HG03025 (cell line): ENCODE measurements at regions not wholly inside any gene's neighbourhood (a gene's known extent, or its start where the extent isn't known, plus 50 kb on each side); places are given as distances from the start of the nearest gene placed in this dataset.
"Not testable (repeated sequence)": the region's sequence is repeated elsewhere in the genome, so short reads cannot be mapped to it uniquely, and the experiment has no call there.

Experiments used
- ATAC-seq: cut with Tn5 transposase; IDR thresholded peaks from one replicate; pipeline ENCODE4 v1.9.1; 2021; ENCODE audit warnings: mild to moderate bottlenecking, moderate library complexity; ENCODE audit not compliant: unreplicated experiment, low FRiP score

- no peak for ATAC-seq
Observed at GRCh38 chr5:175351126-175351525, 92.9 kb downstream of the DRD1 start.

GRCh38 chr5:175347931-175348330 is 96.1 kb downstream of the DRD1 start:
- ATAC-seq: no peak

- ATAC-seq: no peak
Observed at GRCh38 chr5:175347027-175347426, 97.0 kb downstream of the DRD1 start.

GRCh38 chr5:175344331-175345195 is 99.4 kb downstream of the DRD1 start:
- ATAC-seq: no peak

GRCh38 chr5:175343308-175343707 is 100.7 kb downstream of the DRD1 start:
- ATAC-seq: no peak

DNA sequence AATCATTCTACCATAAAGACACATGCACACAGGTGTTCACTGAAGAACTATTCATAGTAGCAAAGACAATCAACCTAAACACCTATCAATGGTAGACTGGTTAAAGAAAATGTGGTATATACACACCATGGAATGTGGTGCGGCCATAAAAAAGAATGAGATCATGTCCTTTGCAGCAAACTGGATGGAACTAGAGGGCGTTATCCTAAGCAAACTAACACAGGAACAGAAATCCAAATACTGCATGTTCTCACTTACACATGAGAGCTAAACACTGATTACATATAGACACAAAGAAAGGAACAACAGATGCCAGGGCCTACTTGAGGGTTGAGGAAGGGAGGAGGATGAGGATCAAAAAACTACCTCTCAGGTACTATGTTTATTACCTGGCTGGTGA is 103.8 kb downstream of the DRD1 start:
- ATAC-seq: no peak

- ATAC-seq: no peak
Observed at GRCh38 chr5:175337680-175338079, 106.3 kb downstream of the DRD1 start.

DNA sequence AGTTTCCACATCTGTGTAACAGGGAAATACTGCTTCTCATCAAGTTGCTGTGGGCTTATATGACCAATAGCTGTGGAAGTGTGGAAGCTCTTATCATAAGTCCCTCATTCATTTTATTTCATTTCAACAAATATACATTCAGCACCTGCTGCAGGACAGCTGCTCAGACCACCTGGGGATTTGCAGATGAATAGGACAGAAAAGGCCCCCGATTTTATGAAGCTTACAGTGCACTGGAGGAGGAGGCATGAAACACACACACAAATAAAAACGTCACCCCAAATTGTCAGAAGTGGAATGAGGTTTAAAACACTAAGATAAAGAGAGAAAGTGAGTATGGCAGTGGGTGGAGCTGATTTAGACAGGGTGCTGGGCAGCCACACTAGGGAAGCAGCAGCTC is 107.2 kb downstream of the DRD1 start:
- ATAC-seq: no peak

DNA sequence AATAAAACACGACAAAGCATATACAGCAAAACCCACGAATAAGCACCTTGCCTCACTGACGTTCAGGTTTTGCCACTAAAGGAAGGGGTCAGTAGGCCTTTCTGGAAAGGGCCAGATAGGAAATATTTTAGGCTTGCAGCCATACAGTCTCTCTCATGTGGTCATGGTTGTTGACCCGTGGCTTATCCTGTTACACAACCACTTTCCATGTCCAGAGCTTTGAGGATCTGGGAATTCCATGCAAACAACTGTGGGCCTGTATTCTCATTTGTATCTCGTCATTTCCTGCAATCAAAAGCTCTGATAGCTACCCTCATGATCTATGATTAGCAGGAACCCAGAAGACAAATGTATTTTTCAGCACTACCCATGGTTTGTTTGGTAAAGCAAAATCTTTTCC is 108.3 kb downstream of the DRD1 start:
- no peak for ATAC-seq

- not testable (repeated sequence) for ATAC-seq
Observed at GRCh38 chr5:175331173-175332036, 112.6 kb downstream of the DRD1 start.

DNA sequence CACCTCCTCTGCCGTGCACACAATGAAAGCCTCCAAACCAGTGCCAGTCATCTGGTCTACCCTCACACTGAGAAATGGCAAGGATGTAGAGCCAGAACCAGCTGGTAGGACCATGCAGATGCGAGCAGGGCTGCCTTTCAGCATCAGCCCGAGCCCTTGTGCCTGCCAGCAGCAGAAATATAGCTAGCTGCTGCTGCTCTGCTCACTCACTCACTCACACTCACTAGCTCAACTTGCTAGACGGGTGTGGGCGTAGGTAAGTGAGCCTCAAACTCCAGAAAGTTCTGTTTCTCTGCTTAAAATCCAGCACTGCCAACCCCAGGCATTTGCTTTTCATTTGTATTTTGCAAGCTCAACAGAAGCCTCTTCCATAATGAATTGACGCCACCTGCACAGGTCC is 114.0 kb downstream of the DRD1 start:
- no peak for ATAC-seq

GRCh38 chr5:175328687-175329086 is 115.3 kb downstream of the DRD1 start:
- ATAC-seq: no peak

DNA sequence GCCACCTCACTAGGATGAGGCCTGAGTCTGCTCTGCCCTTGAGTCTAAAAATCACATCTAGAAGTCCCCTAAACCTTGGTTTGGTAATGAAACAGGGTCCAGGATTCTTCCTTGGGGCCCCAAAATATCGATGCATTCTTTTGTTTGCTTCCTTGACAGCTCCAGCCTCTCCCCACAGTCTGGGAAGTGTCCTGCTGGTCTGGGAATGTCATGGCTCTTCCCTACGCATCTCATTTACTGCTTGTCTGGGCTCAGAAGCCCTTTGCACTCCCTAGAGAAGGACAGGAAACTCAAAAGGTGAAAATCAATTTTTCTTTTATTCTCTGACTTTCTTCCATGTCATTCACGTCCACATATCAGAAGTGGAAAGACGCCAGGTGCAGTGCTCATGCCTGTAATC is 115.8 kb downstream of the DRD1 start:
- ATAC-seq: no peak

- ATAC-seq: no peak
Observed at GRCh38 chr5:175325681-175326080, 118.3 kb downstream of the DRD1 start.

GRCh38 chr5:175321927-175322532 is 122.0 kb downstream of the DRD1 start:
- no peak for ATAC-seq

- no peak for ATAC-seq
Observed at GRCh38 chr5:175319199-175319598, 124.8 kb downstream of the DRD1 start.

DNA sequence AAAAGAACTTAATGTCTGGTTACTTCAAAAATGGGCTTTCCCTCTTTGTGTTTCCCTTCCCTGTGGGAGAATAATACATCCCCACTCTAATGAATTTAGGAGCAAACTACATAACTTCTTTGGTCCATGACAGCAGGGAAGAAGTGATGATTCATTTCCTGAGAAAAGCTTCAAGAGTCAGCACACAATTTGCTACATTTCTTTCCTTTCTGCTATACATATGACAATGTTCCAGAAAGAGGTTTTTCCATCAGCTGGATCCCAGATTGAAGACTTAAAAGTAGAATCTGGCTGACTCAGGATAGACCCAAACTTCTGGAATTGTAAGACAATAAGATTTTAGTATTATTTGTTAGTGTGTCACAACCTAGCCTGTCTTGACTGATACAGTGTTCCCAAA is 126.1 kb downstream of the DRD1 start:
- no peak for ATAC-seq

DNA sequence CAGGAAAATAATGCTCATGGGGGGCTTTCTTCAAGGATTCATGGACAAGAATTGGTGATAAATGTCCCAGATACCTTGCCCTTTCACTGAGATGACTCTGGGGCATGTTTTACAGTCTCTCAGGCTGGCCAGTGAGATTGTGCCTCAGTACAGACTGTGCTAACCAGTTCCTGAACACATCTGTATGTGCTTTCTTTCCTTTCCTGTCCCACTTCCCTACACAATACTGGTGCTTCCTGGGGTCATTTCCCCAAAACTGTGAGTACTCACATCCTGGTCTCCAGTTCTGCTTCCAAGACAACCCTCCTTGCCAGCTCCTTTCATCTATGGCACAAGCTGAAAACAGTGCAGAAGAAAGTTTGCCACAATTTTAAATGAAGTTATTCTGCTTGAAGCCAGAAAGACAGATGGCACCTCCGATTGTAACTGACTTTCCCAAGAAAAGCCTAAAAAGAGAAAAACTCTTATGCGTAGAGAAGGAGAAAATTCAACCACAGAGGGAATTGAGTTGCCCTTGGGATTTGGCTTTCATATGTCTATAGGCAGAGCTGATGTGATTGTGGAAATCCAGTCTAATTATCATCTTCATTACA is 134.7 kb downstream of the DRD1 start:
- ATAC-seq: no peak

DNA sequence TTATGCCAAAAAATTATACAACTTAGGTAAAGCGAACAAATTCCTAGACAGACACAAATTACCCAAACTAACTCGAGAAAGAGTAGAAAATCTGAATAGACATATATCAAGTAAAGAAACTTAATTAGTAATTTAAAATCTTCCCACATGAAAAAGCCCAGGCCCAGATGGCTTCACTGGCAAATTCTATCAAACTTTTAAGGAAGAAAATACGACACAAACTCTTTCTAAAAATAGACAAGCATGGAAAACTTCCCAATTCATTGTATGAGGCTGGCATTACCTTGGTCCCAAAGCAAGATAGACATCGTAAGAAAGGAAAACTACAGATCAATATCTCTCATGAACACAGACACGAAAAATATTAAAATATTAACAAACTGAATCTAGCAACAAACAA is 135.3 kb downstream of the DRD1 start:
- ATAC-seq: no peak

- ATAC-seq: no peak
Observed at GRCh38 chr5:175306381-175306780, 137.6 kb downstream of the DRD1 start.

DNA sequence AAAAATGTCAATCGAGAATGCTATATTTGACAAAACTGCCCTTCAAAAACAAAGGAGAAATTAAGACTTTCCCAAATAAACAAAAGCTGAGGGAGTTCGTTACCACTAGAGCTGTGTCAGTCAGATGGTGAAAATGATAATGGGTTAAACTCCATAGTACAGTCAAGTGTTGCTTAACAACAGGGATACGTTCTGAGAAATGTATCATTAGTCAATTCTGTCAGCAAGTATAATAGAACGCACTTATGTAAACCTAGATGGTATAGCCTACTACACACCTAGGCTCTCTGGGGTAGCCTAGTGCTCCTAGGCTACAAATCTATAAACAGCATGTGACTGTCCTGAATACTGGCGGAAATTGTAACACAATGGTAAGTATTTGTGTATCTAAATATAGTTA is 138.7 kb downstream of the DRD1 start:
- no peak for ATAC-seq
